Mucosa of stomach (tissue), 1 donor: ENCODE measurements at regions not wholly inside any gene's neighbourhood (a gene's known extent, or its start where the extent isn't known, plus 50 kb on each side); places are given as distances from the start of the nearest gene placed in this dataset.
A peak's percentile ranks its signal among the peaks of the same experiment; 100 is the strongest.

Experiments
- H3K27me3 ChIP-seq: one replicate; pipeline ENCODE4 v1.7.0; 2013; ENCODE audit warnings: mild to moderate bottlenecking, low read length; ENCODE audit not compliant: control insufficient read depth, insufficient read depth
- H3K36me3 ChIP-seq: one replicate; pipeline ENCODE4 v1.7.0; 2013; ENCODE audit warnings: low read length; ENCODE audit not compliant: control insufficient read depth, insufficient read depth
- H3K4me1 ChIP-seq: one replicate; pipeline ENCODE4 v1.7.0; 2013; ENCODE audit warnings: mild to moderate bottlenecking, low read length; ENCODE audit not compliant: control insufficient read depth, insufficient read depth
- H3K4me3 ChIP-seq: one replicate; pipeline ENCODE4 v1.7.0; 2013; ENCODE audit warnings: low read length
- H3K9ac ChIP-seq: one replicate; pipeline ENCODE4 v1.7.0; 2013; ENCODE audit warnings: mild to moderate bottlenecking, low read length, moderate library complexity
- H3K9me3 ChIP-seq: one replicate; pipeline ENCODE4 v1.7.0; 2013; ENCODE audit warnings: mild to moderate bottlenecking, low read length, moderate library complexity; ENCODE audit not compliant: control insufficient read depth
- donor health status: Pancreatic carcinoma.

DNA sequence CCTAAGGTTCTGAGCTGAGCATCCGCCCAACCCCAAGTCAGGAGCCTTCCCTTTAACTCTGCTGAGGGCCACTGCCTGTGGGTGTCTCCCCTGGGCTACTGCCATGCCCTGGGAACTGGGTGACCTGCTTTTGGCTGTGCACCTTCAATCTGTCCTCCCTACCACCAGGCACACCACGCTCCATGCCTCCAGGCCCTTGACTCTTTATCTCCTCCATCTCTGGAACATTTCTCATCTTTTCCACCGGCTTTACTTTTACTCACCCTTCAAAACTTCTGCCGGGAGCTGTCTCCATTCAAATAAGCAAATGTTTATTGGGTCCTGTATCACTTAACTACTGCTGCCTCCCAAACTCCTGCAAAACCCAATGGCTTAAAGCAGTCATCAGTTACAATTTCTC lies 83.3 kb upstream of the NHSL1 start:
- Histone ChIP-seq H3K36me3 (no peaks in the 10 kb centered on the region), H3K9ac (no peak overlapping the region), H3K4me1 (peaks cover 6% of the 10 kb centered on the region), H3K4me3 (no peak overlapping the region), H3K9me3 (no peaks in the 10 kb centered on the region), H3K27me3 (no peaks in the 10 kb centered on the region)

DNA sequence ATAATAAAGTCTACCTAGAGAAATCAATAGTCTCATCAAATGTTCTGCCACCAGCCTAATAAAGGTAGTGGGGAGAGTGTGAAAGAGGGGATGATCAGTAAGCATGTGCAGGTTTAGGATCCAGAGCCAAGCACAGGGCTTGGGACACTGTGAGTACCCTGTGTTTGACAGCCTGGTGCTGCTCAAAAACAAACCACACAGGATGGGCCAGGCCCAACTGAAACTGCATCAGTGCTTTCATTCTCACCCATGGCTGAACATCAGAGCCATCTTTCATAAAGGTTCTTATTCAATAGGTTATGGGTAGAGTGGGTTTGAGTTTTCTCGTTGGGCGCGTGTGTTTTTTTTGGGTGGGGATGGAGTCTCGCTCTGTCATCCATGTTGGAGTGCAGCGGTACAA lies 87.3 kb upstream of the NHSL1 start:
- Histone ChIP-seq H3K4me3 (no peak overlapping the region), H3K4me1 (peaks cover 6% of the 10 kb centered on the region), H3K27me3 (no peaks in the 10 kb centered on the region), H3K36me3 (no peaks in the 10 kb centered on the region), H3K9me3 (no peaks in the 10 kb centered on the region), H3K9ac (no peak overlapping the region)

DNA sequence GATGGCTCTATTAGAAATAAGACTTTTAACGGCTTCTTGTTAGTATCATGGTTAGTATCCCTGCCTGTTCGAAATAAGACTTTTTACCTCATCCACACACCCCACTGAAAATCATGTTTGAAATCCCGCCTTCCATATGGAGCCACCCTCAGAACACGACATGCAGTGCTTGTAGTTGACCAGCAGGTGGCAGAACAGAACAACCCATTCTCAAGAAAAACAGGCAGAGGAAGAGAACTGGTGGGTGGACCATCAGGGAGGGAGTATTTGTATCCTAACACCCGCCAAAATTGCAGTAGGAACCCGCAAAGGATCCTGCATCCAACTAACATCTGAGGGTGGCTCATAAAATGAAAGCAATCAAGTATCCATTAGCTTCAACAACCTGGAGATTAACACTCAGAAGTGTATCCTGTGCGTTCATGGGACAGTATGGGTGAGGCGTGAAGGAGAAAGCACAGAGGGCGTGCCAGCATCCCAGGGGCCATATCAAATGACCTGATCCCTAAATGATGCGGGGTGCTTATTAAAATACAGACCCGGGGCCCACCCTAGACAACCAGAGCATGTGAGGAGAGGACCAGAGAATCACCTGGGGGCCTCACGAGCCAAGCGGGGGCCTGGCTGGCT lies 89.6 kb upstream of the NHSL1 start:
- H3K9me3 ChIP-seq = no peaks in the 10 kb centered on the region
- H3K4me1 ChIP-seq = peaks cover 6% of the 10 kb centered on the region
- H3K36me3 ChIP-seq = no peaks in the 10 kb centered on the region
- H3K27me3 ChIP-seq = no peaks in the 10 kb centered on the region
- no peak overlapping the region for H3K4me3 ChIP-seq
- no peak overlapping the region for H3K9ac ChIP-seq

DNA sequence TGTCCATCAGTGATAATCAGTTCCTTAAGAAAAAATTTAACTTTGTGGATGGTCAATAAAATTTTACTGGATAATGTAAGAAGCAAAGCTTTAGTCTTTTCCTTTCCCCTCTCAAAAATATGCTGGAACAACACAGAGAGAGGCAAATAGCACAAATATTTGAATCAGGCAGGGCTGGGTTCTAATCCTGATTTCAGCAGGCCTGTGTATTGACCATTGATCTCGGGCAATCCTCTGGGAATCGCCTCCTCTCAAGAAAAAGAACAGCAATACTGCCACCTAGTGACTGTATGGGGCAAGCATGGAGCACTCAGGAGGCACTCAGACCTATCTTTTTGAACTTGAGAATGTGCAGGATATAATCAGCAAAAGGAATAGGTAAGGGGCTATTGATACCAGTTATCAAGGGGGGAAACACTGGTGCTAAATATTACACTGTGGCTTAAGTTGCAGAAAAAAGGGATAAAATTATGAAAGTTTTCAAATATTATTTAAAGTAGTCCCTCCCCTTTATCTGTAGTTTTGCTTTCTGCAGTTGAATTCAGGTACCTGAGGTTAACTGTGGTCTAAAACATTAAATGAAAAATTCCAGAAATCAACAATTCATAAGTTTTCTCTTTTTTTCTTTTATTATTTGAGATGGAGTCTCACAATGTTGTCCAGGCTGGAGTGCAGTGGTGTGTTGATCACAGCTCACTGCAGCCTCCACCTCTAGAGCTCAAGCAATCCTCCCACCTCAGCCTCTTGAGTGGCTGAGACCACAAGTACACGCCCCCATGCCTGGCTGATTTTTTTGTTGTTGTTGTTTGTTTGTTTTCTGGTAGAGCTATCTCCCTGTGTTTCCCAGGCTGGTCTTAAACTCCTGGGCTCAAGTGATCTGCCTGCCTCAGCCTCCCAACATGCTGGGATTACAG lies 91.8 kb upstream of the NHSL1 start:
- no peaks in the 10 kb centered on the region for H3K9me3 ChIP-seq
- H3K36me3 ChIP-seq = no peaks in the 10 kb centered on the region
- H3K9ac ChIP-seq = no peak overlapping the region
- peaks cover 5% of the 10 kb centered on the region for H3K4me1 ChIP-seq
- no peak overlapping the region for H3K4me3 ChIP-seq
- no peaks in the 10 kb centered on the region for H3K27me3 ChIP-seq

DNA sequence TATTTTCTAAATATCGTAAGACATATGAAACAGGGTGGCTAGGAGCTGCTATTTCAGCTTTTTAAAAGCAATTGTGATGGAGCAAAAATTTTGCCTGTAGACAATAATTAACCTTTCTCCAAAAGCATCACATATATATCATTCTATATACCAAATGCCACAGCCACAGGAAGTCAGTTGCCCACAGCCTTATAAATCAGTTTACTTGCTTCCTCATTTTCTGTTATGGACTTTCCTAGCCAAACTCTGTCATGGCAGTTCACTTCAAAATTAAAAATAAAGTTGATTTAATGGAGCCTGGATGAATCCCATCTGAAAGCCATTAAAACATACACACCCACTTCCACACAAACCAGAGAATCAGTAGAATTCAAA lies 93.4 kb upstream of the NHSL1 start:
- Histone ChIP-seq H3K9ac (peak overlapping the region; percentile 44), H3K9me3 (no peaks in the 10 kb centered on the region), H3K4me1 (no peaks in the 10 kb centered on the region), H3K27me3 (no peaks in the 10 kb centered on the region), H3K4me3 (no peak overlapping the region), H3K36me3 (no peaks in the 10 kb centered on the region)

DNA sequence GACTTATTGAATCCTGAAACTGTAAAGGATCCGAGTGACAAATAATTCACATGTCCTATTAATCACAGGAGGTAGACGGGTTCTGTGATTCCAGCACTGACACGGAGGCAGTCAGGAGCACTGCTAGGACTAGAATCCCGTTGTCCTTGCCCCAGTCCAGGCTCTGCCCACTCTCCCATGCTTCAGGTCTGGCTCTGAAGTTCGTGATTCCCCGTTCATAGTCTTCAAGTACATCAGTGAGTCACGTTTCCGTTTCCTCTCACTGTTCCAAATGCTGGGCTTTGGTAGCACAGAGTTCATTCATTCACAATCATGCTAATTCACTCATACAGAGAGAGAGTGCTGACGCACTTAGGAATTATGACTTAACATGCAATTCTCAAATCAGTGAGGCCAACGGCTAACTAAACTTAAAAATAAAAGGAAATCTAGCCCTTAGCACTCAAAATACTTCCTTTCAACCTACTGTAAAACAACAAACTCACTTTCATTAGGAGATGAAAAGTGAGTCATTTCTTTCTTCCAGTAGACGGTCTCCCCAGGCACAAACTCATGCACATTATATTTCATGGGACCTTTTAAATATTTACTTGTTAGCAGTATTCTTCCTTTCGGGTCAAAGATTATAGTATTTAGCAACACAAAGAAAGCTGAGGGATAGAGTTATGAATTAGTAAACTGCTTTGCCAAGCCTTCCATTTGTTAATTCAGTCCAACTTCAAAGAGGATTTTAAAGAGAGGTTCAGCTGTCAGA lies 94.0 kb upstream of the NHSL1 start:
- peak overlapping the region; percentile 44 for H3K9ac ChIP-seq
- no peaks in the 10 kb centered on the region for H3K4me1 ChIP-seq
- H3K9me3 ChIP-seq = no peaks in the 10 kb centered on the region
- H3K36me3 ChIP-seq = no peaks in the 10 kb centered on the region
- H3K4me3 ChIP-seq = no peak overlapping the region
- H3K27me3 ChIP-seq = no peaks in the 10 kb centered on the region

DNA sequence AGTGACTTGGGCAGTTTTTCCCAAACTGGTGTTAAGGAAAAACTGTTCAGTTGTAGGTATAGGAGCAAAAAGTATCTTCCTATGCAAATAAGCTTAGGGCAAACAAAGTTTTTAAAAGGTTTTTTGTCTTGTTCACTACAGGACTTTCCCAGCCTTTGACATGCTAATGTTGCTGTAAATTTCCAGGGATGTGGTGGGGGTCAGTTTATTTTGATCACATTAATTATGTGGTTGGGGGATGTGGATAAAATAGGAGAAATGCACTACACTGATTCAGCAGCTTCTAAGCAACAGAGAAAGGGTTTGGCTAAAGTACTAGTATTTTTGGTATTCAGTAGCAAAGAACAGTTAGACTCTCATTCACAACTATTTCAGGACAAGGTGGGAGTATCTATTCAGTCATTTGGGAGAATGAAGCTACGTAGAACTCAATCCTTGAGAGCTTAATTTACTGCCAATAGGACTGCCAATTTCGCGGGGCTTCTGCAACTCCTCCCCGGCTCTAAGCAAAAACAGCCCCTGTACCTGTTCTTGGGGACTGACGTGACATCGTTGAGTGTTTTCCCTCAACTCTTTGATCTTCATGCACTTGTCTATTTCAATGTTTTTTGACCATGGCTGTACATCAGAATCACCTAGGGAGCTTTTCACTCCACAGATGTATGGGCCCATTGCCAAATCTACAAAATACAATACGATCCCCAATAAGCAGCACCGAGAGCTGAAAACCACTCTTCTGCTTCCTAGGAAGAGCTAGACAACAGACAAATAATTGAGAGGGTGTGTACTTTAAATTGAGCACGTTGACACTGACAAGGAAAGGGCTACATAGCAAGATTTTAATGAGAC lies 94.8 kb upstream of the NHSL1 start:
- Histone ChIP-seq H3K27me3 (no peaks in the 10 kb centered on the region), H3K4me1 (no peaks in the 10 kb centered on the region), H3K9ac (no peak overlapping the region), H3K9me3 (no peaks in the 10 kb centered on the region), H3K36me3 (no peaks in the 10 kb centered on the region), H3K4me3 (no peak overlapping the region)

DNA sequence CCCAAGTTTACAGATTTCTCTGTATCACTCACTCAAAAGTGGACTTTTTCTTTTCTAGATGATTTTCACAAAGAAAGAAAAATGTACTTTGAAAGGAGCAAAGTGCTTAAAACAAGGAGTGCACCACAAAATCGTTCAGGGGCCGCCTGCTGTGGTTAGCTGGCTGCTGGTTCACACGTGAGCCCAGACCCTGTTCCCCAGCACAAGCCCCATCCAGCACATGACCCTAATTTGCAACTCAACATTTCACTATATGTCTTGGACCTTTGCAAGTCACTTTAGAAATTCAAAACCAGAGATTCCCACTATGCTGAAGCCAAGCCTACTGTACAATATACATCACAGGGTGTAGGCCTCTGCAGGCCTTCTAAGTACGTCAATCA lies 95.5 kb upstream of the NHSL1 start:
- Histone ChIP-seq H3K9me3 (no peaks in the 10 kb centered on the region), H3K4me1 (no peaks in the 10 kb centered on the region), H3K4me3 (no peak overlapping the region), H3K36me3 (no peaks in the 10 kb centered on the region), H3K9ac (no peak overlapping the region), H3K27me3 (no peaks in the 10 kb centered on the region)

DNA sequence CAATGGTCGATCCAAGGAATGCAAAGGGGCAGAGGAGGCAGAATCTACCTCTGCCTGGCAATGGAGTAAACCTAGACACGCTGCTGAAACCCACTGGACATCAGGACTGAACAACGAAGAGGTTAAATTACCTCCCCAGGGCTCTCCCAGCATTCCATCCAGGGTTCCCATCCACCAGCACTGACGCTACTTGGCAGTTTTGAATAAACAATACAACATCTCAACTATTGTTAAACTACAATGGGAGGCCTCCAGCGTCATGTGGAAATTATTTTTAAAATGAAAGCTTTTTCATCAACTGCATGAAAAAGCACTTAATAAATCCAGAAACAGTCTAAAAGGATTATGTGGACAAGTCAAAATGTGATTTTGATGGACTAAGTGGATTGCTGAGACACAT lies 96.8 kb upstream of the NHSL1 start:
- Histone ChIP-seq H3K4me1 (no peaks in the 10 kb centered on the region), H3K9me3 (no peaks in the 10 kb centered on the region), H3K27me3 (no peaks in the 10 kb centered on the region), H3K36me3 (no peaks in the 10 kb centered on the region), H3K4me3 (no peak overlapping the region), H3K9ac (no peak overlapping the region)

DNA sequence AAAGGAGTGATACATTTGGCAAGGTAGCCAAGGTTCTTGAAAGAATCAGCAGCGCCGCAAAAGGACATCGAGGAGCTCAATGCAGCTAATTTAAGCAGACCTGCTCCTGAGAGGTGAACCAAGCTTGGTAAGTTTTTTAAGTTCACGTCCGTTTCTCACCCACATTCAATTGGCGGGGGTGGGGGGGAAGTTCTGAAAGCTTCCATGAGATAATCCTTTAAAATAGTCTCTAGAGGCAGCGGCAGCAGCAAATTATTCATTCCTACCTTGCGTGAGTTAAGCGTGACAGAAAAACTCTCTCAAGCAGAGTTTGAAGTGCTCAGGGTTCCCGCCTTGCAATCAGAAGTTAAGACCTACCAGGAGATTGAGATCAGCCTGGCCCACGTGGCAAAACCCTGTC lies 97.3 kb upstream of the NHSL1 start:
- H3K36me3 ChIP-seq = no peaks in the 10 kb centered on the region
- no peaks in the 10 kb centered on the region for H3K4me1 ChIP-seq
- H3K9me3 ChIP-seq = no peaks in the 10 kb centered on the region
- no peaks in the 10 kb centered on the region for H3K27me3 ChIP-seq
- H3K9ac ChIP-seq = no peak overlapping the region
- H3K4me3 ChIP-seq = no peak overlapping the region

DNA sequence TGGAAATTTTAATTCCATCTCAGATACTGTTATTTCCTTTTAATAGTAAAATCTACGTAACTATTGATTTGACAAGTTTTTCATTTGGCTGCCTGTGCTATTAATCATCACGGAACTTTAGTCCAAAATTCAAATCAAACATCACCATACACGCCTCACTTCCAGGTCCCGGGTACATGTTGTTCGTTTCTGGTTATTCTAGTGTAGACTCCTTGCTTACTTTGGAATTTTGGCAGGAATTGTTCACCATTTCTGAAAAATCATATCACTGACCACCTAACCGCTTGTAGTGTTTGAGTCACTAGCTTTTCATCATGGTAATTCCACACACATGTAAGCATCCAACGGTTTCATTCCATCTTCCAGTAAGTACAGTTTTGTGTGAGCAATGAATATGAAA lies 98.0 kb upstream of the NHSL1 start:
- Histone ChIP-seq H3K36me3 (no peaks in the 10 kb centered on the region), H3K9me3 (no peaks in the 10 kb centered on the region), H3K27me3 (no peaks in the 10 kb centered on the region), H3K4me3 (no peak overlapping the region), H3K4me1 (no peaks in the 10 kb centered on the region), H3K9ac (no peak overlapping the region)
